Testis (tissue), 2 donors: ENCODE measurements at regions not wholly inside any gene's neighbourhood (a gene's known extent, or its start where the extent isn't known, plus 50 kb on each side); places are given as distances from the start of the nearest gene placed in this dataset.

Experiments
- DNase-seq: peaks from one replicate; pipeline ENCODE4 v3.0.0-alpha.2; 2019
- H3K27ac ChIP-seq, 2 donors: fragments of 200-600 bp; sonication (generic); one replicate each; pipeline ENCODE4 v1.5.1; 2019
- H3K27me3 ChIP-seq: fragments of 200-600 bp; sonication (generic); one replicate; pipeline ENCODE4 v1.5.1; 2019
- H3K36me3 ChIP-seq: fragments of 200-600 bp; sonication (generic); one replicate; pipeline ENCODE4 v1.5.1; 2017; ENCODE audit warnings: low read depth; ENCODE audit errors: missing control alignments
- H3K4me1 ChIP-seq: fragments of 200-600 bp; sonication (generic); one replicate; pipeline ENCODE4 v1.5.1; 2019
- H3K4me3 ChIP-seq, 2 donors: fragments of 200-600 bp; sonication (generic); one replicate each; pipeline ENCODE4 v1.5.1; 2017 to 2019
- H3K9me3 ChIP-seq: fragments of 200-600 bp; sonication (generic); one replicate; pipeline ENCODE4 v1.5.1; 2017
- POLR2A ChIP-seq: fragments of 450-650 bp; IDR thresholded peaks from one replicate; pipeline ENCODE4 v1.6.1; 2017; ENCODE audit warnings: antibody characterized with exemption, mild to moderate bottlenecking, moderate library complexity
- WGBS, 2 donors: methylation state at CpG; one replicate each; pipeline ENCODE4 v1.1.5; 2018; 5-methylcytosine and 5-hydroxymethylcytosine counted together
- intact Hi-C: fragments of 100-400 bp; cut with DNase I; formaldehyde crosslinking; loops from one replicate; pipeline ENCODE4 v1.15.1; 2023; ENCODE audit warnings: low total_unique reads
- TF ChIP-seq, protein P1 (sequence below), 3 experiments: fragments of 450-650 bp in 2 of 3; fragments of 200-600 bp in 1 of 3; sonication (generic) in 1 of 3; IDR thresholded peaks; one replicate each; pipeline ENCODE4 v1.5.1; 2016 to 2019; ENCODE audit warnings: antibody characterized with exemption in 3 of 3, mild to moderate bottlenecking in 2 of 3, moderate library complexity in 1 of 3

DNA sequence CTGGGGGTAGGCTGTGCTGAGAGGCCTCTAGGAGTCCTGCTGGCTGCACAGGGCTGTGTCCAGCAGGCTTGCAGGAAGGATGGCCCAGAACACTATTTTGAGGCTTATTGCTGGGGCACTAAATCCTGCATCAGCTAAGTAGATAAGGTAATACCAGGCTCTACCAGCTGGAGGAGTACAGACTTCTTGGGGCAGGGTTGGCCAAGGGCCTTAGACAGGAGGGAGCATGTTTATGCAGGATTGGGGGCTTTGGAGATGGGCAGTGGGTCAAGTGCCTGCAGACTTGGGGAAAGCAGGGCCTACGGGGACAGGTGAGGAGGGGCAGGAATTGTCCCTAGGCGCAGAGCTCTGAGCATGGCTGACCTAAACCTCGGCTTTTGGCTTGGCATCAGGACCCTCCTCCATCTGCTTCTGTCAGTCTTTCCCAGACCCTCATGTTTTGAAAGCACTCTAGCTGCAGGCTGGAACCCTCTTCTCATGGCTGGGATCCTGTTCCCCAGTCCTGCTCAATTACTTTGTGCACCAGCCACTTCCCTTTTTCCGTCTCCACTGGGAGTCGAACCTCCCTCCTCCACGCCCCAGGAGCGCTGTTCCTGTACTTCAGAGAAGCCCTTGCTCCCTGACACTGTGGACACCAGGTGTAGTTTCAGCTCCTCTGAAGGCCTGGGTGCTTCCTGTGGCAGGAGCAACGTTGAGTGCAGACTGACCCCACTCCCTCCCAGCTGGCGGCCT, 61.0 kb upstream of the SPTLC1 start:
- Histone ChIP-seq H3K4me1 (no peaks in the 10 kb centered on the region), H3K9me3 (no peaks in the 10 kb centered on the region), H3K27me3 (no peaks in the 10 kb centered on the region), H3K4me3 (no peak overlapping the region), H3K36me3 (no peaks in the 10 kb centered on the region), H3K27ac (no peak overlapping the region)
- WGBS, 2 donors = 86 to 88% methylated on average over 9 of the region's 9 CpGs
- TF ChIP-seq, protein P1, sequence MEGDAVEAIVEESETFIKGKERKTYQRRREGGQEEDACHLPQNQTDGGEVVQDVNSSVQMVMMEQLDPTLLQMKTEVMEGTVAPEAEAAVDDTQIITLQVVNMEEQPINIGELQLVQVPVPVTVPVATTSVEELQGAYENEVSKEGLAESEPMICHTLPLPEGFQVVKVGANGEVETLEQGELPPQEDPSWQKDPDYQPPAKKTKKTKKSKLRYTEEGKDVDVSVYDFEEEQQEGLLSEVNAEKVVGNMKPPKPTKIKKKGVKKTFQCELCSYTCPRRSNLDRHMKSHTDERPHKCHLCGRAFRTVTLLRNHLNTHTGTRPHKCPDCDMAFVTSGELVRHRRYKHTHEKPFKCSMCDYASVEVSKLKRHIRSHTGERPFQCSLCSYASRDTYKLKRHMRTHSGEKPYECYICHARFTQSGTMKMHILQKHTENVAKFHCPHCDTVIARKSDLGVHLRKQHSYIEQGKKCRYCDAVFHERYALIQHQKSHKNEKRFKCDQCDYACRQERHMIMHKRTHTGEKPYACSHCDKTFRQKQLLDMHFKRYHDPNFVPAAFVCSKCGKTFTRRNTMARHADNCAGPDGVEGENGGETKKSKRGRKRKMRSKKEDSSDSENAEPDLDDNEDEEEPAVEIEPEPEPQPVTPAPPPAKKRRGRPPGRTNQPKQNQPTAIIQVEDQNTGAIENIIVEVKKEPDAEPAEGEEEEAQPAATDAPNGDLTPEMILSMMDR (IDR thresholded peaks at IDR 0.05) = no peak
- TF ChIP-seq POLR2A = no peak
- no peak for DNase-seq
- intact Hi-C loops = no loop called here

DNA sequence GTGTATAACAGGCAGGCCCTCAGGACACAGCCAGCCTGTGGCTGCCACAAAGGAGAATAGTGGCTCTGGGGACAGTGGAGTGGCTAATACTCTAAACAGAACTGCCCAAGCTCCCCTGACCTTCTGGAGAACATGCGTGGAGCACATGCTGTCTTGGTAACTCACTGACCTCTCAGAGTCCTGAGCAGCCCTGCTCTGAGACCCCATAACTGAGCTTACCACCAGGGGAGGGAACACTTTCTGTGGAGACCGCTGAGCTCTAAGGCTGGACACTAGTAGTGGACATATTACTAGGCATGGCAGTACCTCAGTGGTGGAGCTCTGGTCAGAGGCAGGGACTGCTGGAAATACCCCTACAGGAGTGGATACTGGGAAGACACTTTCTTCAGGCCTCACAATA, 60.2 kb upstream of the SPTLC1 start:
- 89 to 91% methylated on average over 1 to 2 of the region's 2 CpGs for WGBS, 2 donors

DNA sequence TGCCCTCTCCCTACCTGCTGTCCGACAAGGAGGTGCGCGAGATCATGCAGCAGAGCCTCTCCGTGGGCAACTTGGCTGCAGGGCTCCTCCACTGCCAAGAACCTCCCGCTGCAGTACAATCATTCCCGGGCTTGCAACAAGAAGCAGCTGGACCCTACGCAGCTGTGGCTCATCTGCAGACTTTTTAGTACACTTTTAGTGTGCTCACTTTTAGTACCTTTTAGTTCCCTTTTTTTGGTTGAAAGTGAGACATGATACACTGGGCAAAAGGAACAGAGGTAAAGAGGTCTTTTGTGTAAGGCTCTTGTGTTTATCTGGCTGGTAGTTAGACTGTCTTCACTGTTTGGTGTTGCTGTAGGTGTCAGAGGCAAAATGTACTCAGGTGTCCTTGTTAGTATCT, 58.1 kb upstream of the SPTLC1 start:
- WGBS, 2 donors = 83 to 91% methylated on average over 3 to 7 of the region's 7 CpGs
- no peaks in the 10 kb centered on the region for H3K36me3 ChIP-seq
- H3K4me3 ChIP-seq = no peak overlapping the region
- no peak overlapping the region for H3K27ac ChIP-seq
- no peaks in the 10 kb centered on the region for H3K9me3 ChIP-seq
- no peaks in the 10 kb centered on the region for H3K4me1 ChIP-seq
- TF ChIP-seq POLR2A = no peak
- TF ChIP-seq, protein P1 (IDR thresholded peaks at IDR 0.05) = no peak
- no peak for DNase-seq
- intact Hi-C loops = no loop called here
- no peaks in the 10 kb centered on the region for H3K27me3 ChIP-seq

More for the DNA sequence above, 60.2 kb upstream of the SPTLC1 start:
- no peaks in the 10 kb centered on the region for H3K9me3 ChIP-seq
- TF ChIP-seq, protein P1 (IDR thresholded peaks at IDR 0.05) = no peak
- no peak for TF ChIP-seq POLR2A
- no peaks in the 10 kb centered on the region for H3K4me1 ChIP-seq
- no peak overlapping the region for H3K27ac ChIP-seq
- intact Hi-C loops = no loop called here
- no peak overlapping the region for H3K4me3 ChIP-seq
- H3K27me3 ChIP-seq = no peaks in the 10 kb centered on the region
- DNase-seq = no peak
- H3K36me3 ChIP-seq = no peaks in the 10 kb centered on the region

DNA sequence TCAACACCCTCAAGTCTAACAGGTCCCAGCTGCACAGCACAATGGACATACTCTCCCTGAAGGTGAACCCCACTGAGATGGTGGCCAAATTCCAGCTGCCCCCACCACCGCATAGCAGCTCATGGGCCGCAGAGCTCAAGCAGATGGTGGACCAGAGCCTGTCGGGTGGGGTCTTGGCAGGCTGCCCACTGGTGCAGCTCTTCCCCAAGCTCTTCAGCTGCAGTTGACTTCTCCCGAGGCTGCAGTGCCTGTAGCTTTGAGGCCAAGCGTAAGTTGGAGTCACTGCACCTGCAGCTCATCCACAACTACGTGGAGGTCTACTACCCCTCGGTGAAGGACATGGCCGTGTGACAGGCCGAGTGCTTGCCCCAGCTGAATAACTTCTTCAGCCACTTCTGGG, 56.6 kb upstream of the SPTLC1 start:
- WGBS, 2 donors = 78 to 91% methylated on average over 6 to 9 of the region's 9 CpGs
- Histone ChIP-seq H3K4me1 (no peaks in the 10 kb centered on the region), H3K27ac (no peak overlapping the region), H3K36me3 (no peaks in the 10 kb centered on the region), H3K27me3 (no peaks in the 10 kb centered on the region), H3K4me3 (no peak overlapping the region), H3K9me3 (no peaks in the 10 kb centered on the region)
- DNase-seq = no peak
- TF ChIP-seq, protein P1 (IDR thresholded peaks at IDR 0.05) = no peak
- intact Hi-C loops = no loop called here

DNA sequence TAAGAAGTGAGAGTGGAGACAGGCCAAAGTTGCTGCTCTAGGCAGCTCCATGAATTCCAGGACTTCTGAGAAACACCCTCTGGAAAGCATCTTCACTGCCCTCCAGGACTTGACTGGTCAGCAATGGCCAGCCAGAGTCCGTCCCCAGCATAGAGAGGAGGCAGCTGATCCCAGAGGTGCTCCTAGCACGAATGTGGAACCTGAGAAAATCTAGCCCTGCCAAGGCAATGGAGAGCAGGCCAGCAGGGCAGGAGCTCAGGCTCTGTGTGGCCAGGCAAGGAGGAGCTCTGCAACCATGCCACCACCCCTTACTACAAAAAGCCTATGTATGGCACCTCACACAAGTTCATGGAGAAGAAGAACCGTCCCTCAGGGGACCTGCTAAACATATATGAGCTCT, 56.1 kb upstream of the SPTLC1 start:
- Histone ChIP-seq H3K27ac (no peak overlapping the region), H3K27me3 (no peaks in the 10 kb centered on the region), H3K4me1 (no peaks in the 10 kb centered on the region), H3K36me3 (no peaks in the 10 kb centered on the region), H3K9me3 (no peaks in the 10 kb centered on the region), H3K4me3 (no peak overlapping the region)
- no peak for TF ChIP-seq POLR2A
- TF ChIP-seq, protein P1 (IDR thresholded peaks at IDR 0.05) = no peak
- DNase-seq = no peak
- intact Hi-C loops = no loop called here
- WGBS, 2 donors = 93 to 95% methylated on average over 3 of the region's 3 CpGs
